Liver (tissue), 3 donors: ENCODE measurements at regions not wholly inside any gene's neighbourhood (a gene's known extent, or its start where the extent isn't known, plus 50 kb on each side); places are given as distances from the start of the nearest gene placed in this dataset.

ENCODE experiments used
- JUND ChIP-seq, 2 donors: IDR thresholded peaks; 2 replicates each; pipeline ENCODE4 v1.6.1; 2016; ENCODE audit warnings: antibody characterized with exemption in 2 of 2
- RAD21 ChIP-seq, 2 donors: IDR thresholded peaks; 2 replicates each; pipeline ENCODE4 v1.6.1; 2016; ENCODE audit warnings: antibody characterized with exemption in 2 of 2, mild to moderate bottlenecking in 2 of 2
- TAF1 ChIP-seq: conservative IDR thresholded peaks from 2 replicates; pipeline ENCODE4 v1.6.1; 2016; ENCODE audit warnings: antibody characterized with exemption, mild to moderate bottlenecking
- YY1 ChIP-seq: IDR thresholded peaks from 2 replicates; pipeline ENCODE4 v1.6.1; 2016; ENCODE audit warnings: antibody characterized with exemption, mild to moderate bottlenecking
- TF ChIP-seq, protein P1 (sequence below): fragments of 150-350 bp; IDR thresholded peaks from 2 replicates; pipeline ENCODE4 v1.5.1; 2017; ENCODE audit warnings: improper control_type of control experiment, low read depth, low read length; ENCODE audit not compliant: missing input control
- donor health status: healthy.
- donor health status: healthy.

GRCh38 chr22:48257685-48258055 is 1495.2 kb downstream of the TBC1D22A start:
- TF ChIP-seq, protein P1, sequence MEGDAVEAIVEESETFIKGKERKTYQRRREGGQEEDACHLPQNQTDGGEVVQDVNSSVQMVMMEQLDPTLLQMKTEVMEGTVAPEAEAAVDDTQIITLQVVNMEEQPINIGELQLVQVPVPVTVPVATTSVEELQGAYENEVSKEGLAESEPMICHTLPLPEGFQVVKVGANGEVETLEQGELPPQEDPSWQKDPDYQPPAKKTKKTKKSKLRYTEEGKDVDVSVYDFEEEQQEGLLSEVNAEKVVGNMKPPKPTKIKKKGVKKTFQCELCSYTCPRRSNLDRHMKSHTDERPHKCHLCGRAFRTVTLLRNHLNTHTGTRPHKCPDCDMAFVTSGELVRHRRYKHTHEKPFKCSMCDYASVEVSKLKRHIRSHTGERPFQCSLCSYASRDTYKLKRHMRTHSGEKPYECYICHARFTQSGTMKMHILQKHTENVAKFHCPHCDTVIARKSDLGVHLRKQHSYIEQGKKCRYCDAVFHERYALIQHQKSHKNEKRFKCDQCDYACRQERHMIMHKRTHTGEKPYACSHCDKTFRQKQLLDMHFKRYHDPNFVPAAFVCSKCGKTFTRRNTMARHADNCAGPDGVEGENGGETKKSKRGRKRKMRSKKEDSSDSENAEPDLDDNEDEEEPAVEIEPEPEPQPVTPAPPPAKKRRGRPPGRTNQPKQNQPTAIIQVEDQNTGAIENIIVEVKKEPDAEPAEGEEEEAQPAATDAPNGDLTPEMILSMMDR: no peak
- TF ChIP-seq TAF1 (no peak), YY1 (no peak), RAD21 (IDR thresholded peaks at IDR 0.05) (no peak), JUND (IDR thresholded peaks at IDR 0.05) (no peak)
